ENCODE measurements at regions not wholly inside any gene's neighbourhood (a gene's known extent, or its start where the extent isn't known, plus 50 kb on each side); places are given as distances from the start of the nearest gene placed in this dataset.

GRCh38 chr10:4061441-4061951 lies 276.5 kb upstream of the KLF6 start:
- TF ChIP-seq CTCF (IDR thresholded peaks at IDR 0.05; ENCODE audit: insufficient read depth, low read length, poor library complexity, severe bottlenecking) (no peak), EZH2phosphoT487 (conservative IDR thresholded peaks at IDR 0.05; ENCODE audit: low read length) (no peak)
